ENCODE measurements at regions not wholly inside any gene's neighbourhood (a gene's known extent, or its start where the extent isn't known, plus 50 kb on each side); places are given as distances from the start of the nearest gene placed in this dataset.

DNA sequence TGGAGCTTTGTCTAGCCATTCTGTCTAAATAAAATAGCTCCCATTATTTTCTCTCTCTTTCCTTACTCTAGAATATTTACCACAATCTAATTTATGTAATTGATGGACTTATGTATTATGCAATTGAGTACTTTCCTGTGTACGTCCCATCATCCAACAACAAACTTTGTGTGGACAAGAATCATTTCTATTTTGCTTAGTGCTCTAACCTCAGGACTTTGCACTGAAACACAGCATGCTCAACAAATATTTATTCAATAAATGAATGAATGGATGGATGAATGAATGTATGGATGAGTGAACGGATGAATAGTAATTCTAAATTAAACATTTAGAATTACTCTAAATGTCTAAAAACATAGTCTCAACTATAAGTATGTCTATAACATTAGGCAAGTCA is 115.2 kb upstream of the RORA start:
- TF ChIP-seq FOXK2 (IDR thresholded peaks at IDR 0.05), result no peak
- TF ChIP-seq PKNOX1 (IDR thresholded peaks at IDR 0.05), result no peak
- TF ChIP-seq SUZ12 (IDR thresholded peaks at IDR 0.05), result no peak
- TF ChIP-seq HDGF (IDR thresholded peaks at IDR 0.05; ENCODE audit: borderline replicate concordance), result no peak
- no peak for TF ChIP-seq LEF1 (IDR thresholded peaks at IDR 0.05; ENCODE audit: borderline replicate concordance)
- TF ChIP-seq FOXM1 (IDR thresholded peaks at IDR 0.05; ENCODE audit: borderline replicate concordance), result no peak
- TF ChIP-seq NFRKB (IDR thresholded peaks at IDR 0.05), result no peak
- TF ChIP-seq ELF4 (IDR thresholded peaks at IDR 0.05), result no peak
- no peak for TF ChIP-seq ARNT (IDR thresholded peaks at IDR 0.05)
- TF ChIP-seq FOXA1 (IDR thresholded peaks at IDR 0.05), result no peak
- no peak for TF ChIP-seq BHLHE40 (IDR thresholded peaks at IDR 0.05; ENCODE audit: borderline replicate concordance)

Measured in HEK293T (cell line).